ENCODE measurements at regions not wholly inside any gene's neighbourhood (a gene's known extent, or its start where the extent isn't known, plus 50 kb on each side); places are given as distances from the start of the nearest gene placed in this dataset.

DNA sequence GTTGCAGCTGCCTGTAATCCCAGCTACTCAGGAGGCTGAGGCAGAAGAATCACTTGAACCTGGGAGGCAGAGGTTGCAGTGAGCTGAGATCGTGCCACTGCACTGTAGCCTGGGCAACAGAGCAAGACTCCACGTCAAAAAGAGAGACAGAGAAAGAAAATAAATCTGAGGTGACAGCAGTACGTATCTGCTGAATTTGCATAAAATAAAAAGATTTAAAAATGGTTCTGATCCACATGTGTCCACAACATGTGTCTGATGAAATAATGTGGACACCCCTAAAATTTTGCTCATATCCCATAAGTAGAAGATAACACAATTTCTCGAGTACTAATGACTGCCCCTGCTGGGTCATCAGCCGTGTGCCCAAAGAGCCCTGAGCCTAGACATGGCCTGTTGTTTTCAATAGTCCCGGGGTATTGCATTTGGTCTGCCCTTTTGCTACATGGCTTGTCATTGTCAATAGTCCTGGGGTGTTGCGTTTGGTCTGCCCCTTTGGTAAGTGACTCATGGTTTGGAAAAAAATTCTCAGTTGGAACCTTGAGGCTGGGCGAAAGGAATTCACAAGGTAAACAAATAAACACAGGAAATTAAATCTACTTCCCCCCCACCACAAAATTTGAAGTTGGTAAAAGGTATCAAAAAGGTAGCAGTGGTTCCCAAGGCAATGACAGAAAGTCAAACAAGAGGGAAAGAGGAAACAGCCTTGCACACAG lies 434.6 kb upstream of the MAF start:
- ATAC-seq (ENCODE audit: low read depth), result no peak
- Histone ChIP-seq H3K4me3 (ENCODE audit: control extremely low read depth in 1 of 5, extremely low read depth in 1 of 5, insufficient read depth in 1 of 5, low read depth in 2 of 5, low read length in 4 of 5) (no peak overlapping the region), H3K27me3 (replicated peaks in 1 of 4; ENCODE audit: control extremely low read depth in 1 of 4, control insufficient read depth in 3 of 4, insufficient read depth in 4 of 4, low read length in 3 of 4) (no peaks in the 10 kb centered on the region), H3K9ac (ENCODE audit: low read length) (no peak overlapping the region), H3K4me1 (ENCODE audit: control insufficient read depth in 2 of 2, insufficient read depth in 2 of 2, low read length in 2 of 2) (no peaks in the 10 kb centered on the region), H3K9me3 (ENCODE audit: control extremely low read depth in 1 of 3, control insufficient read depth in 2 of 3, insufficient read depth in 1 of 3, low read length in 2 of 3) (peaks cover 0 to 2% (median 0%) of the 10 kb centered on the region in 3 donors), H3K79me2 (ENCODE audit: control insufficient read depth, insufficient read depth, low read length) (no peaks in the 10 kb centered on the region), H2AFZ (ENCODE audit: insufficient read depth, low read depth, low read length, poor library complexity, severe bottlenecking) (no peak overlapping the region), H4K20me1 (ENCODE audit: control insufficient read depth, insufficient read depth, low read length, poor library complexity, severe bottlenecking) (no peaks in the 10 kb centered on the region), H3K4me2 (replicated peaks; ENCODE audit: low read depth, low read length, poor library complexity, severe bottlenecking) (no peak overlapping the region), H3K36me3 (replicated peaks in 1 of 2; ENCODE audit: control extremely low read depth in 1 of 2, control insufficient read depth in 1 of 2, extremely low read depth in 1 of 2, insufficient read depth in 2 of 2, low read length in 1 of 2) (no peaks in the 10 kb centered on the region), H3K27ac (ENCODE audit: low read length in 2 of 2) (no peak overlapping the region)
- Mint-ChIP-seq H3K4me1 (no peaks in the 10 kb centered on the region), H3K9me3 (ENCODE audit: insufficient read depth) (peaks cover 4% of the 10 kb centered on the region), H3K4me3 (no peak overlapping the region), H3K27ac (no peak overlapping the region), H3K27me3 (no peaks in the 10 kb centered on the region)
- DNase-seq, result no peak
- CTCF ChIA-PET, result no interaction called here
- 88% methylated on average over 5 of the region's 8 CpGs for WGBS (ENCODE audit: insufficient coverage)
- TF ChIP-seq CTCF (IDR thresholded peaks at IDR 0.05) (no peak), EZH2 (IDR thresholded peaks at IDR 0.05; ENCODE audit: borderline replicate concordance, insufficient read depth, low read depth, low read length, poor library complexity, severe bottlenecking) (no peak)
- intact Hi-C loops (cut with micrococcal nuclease), result loop anchor here (2.0 kb wide), 1 partner anchor 30 kb away; no protein-coding TSS in a partner anchor
- POLR2A ChIA-PET, result no interaction called here

GRCh38 chr16:80034469-80034826 lies 433.9 kb upstream of the MAF start:
- H3K9me3 ChIP-seq (ENCODE audit: control extremely low read depth in 1 of 3, control insufficient read depth in 2 of 3, insufficient read depth in 1 of 3, low read length in 2 of 3), result peaks cover 0 to 2% (median 0%) of the 10 kb centered on the region in 3 donors
- H3K4me1 ChIP-seq (ENCODE audit: control insufficient read depth in 2 of 2, insufficient read depth in 2 of 2, low read length in 2 of 2), result no peaks in the 10 kb centered on the region
- no peak overlapping the region for H3K4me3 ChIP-seq (ENCODE audit: control extremely low read depth in 1 of 5, extremely low read depth in 1 of 5, insufficient read depth in 1 of 5, low read depth in 2 of 5, low read length in 4 of 5)
- ATAC-seq (ENCODE audit: low read depth) (no peak), DNase-seq (no peak)
- no peaks in the 10 kb centered on the region for H4K20me1 ChIP-seq (ENCODE audit: control insufficient read depth, insufficient read depth, low read length, poor library complexity, severe bottlenecking)
- no peak overlapping the region for H3K27ac Mint-ChIP-seq
- H3K27me3 Mint-ChIP-seq, result peaks cover 3% of the 10 kb centered on the region
- WGBS (ENCODE audit: insufficient coverage), result no CpG with 5 or more reads among the region's 4 CpGs
- H3K36me3 ChIP-seq (replicated peaks in 1 of 2; ENCODE audit: control extremely low read depth in 1 of 2, control insufficient read depth in 1 of 2, extremely low read depth in 1 of 2, insufficient read depth in 2 of 2, low read length in 1 of 2), result no peaks in the 10 kb centered on the region
- no peaks in the 10 kb centered on the region for H3K79me2 ChIP-seq (ENCODE audit: control insufficient read depth, insufficient read depth, low read length)
- no peak overlapping the region for H3K4me3 Mint-ChIP-seq
- H3K9me3 Mint-ChIP-seq (ENCODE audit: insufficient read depth), result peaks cover 4% of the 10 kb centered on the region
- H2AFZ ChIP-seq (ENCODE audit: insufficient read depth, low read depth, low read length, poor library complexity, severe bottlenecking), result no peak overlapping the region
- no peak overlapping the region for H3K4me2 ChIP-seq (replicated peaks; ENCODE audit: low read depth, low read length, poor library complexity, severe bottlenecking)
- H3K4me1 Mint-ChIP-seq, result no peaks in the 10 kb centered on the region
- no peak overlapping the region for H3K9ac ChIP-seq (ENCODE audit: low read length)
- H3K27me3 ChIP-seq (replicated peaks in 1 of 4; ENCODE audit: control extremely low read depth in 1 of 4, control insufficient read depth in 3 of 4, insufficient read depth in 4 of 4, low read length in 3 of 4), result no peaks in the 10 kb centered on the region
- POLR2A ChIA-PET, result no interaction called here
- TF ChIP-seq EZH2 (IDR thresholded peaks at IDR 0.05; ENCODE audit: borderline replicate concordance, insufficient read depth, low read depth, low read length, poor library complexity, severe bottlenecking) (no peak), CTCF (IDR thresholded peaks at IDR 0.05) (no peak)
- CTCF ChIA-PET, result no interaction called here
- no peak overlapping the region for H3K27ac ChIP-seq (ENCODE audit: low read length in 2 of 2)
- intact Hi-C loops (cut with micrococcal nuclease), result loop anchor here (2.0 kb wide), 1 partner anchor 30 kb away; no protein-coding TSS in a partner anchor
